Adrenal gland (tissue), 5 donors: ENCODE measurements at regions not wholly inside any gene's neighbourhood (a gene's known extent, or its start where the extent isn't known, plus 50 kb on each side); places are given as distances from the start of the nearest gene placed in this dataset.

Experiments used
- POLR2A ChIP-seq, 2 donors: fragments of 450-650 bp; IDR thresholded peaks; one replicate each; pipeline ENCODE4 v1.6.1; 2017; ENCODE audit warnings: antibody characterized with exemption in 2 of 2, mild to moderate bottlenecking in 2 of 2, moderate library complexity in 1 of 2
- TF ChIP-seq, protein P1 (sequence below), 6 experiments: fragments of 450-650 bp in 4 of 6; fragments of 200-600 bp in 2 of 6; sonication (generic) in 1 of 6; IDR thresholded peaks; 1 replicate in 5 of 6; 2 replicates in 1 of 6; pipeline versions ENCODE4 v1.5.1 to v1.8.0; 2016 to 2021; ENCODE audit warnings: antibody characterized with exemption in 6 of 6, mild to moderate bottlenecking in 2 of 6, moderate library complexity in 1 of 6
- donor health status: DM: no; HTN: no; CAD: no.

DNA sequence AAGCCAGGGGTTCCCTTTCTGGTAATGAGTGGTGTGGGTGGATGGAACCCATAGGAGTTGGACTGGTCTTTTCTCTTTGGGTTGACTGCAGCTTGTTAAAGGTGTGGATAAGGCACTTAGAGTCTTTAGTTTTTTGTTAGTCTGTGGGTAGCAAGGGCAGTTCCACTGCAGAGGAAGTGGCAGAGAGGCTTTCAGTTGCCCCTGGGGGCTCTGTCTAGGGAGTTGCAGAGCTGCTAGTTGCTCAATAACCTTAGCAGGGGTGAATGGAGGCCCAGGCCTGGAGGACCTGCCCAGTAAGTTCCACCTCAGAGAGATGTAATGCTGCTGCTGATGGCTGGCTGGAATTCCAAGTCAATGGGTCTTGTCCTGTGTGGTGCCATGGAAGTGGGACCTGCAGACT is 282.6 kb upstream of the NDST4 start:
- TF ChIP-seq, protein P1, sequence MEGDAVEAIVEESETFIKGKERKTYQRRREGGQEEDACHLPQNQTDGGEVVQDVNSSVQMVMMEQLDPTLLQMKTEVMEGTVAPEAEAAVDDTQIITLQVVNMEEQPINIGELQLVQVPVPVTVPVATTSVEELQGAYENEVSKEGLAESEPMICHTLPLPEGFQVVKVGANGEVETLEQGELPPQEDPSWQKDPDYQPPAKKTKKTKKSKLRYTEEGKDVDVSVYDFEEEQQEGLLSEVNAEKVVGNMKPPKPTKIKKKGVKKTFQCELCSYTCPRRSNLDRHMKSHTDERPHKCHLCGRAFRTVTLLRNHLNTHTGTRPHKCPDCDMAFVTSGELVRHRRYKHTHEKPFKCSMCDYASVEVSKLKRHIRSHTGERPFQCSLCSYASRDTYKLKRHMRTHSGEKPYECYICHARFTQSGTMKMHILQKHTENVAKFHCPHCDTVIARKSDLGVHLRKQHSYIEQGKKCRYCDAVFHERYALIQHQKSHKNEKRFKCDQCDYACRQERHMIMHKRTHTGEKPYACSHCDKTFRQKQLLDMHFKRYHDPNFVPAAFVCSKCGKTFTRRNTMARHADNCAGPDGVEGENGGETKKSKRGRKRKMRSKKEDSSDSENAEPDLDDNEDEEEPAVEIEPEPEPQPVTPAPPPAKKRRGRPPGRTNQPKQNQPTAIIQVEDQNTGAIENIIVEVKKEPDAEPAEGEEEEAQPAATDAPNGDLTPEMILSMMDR (IDR thresholded peaks at IDR 0.05), result no peak
- TF ChIP-seq POLR2A (IDR thresholded peaks at IDR 0.05), result no peak
